ENCODE measurements at regions not wholly inside any gene's neighbourhood (a gene's known extent, or its start where the extent isn't known, plus 50 kb on each side); places are given as distances from the start of the nearest gene placed in this dataset.

DNA sequence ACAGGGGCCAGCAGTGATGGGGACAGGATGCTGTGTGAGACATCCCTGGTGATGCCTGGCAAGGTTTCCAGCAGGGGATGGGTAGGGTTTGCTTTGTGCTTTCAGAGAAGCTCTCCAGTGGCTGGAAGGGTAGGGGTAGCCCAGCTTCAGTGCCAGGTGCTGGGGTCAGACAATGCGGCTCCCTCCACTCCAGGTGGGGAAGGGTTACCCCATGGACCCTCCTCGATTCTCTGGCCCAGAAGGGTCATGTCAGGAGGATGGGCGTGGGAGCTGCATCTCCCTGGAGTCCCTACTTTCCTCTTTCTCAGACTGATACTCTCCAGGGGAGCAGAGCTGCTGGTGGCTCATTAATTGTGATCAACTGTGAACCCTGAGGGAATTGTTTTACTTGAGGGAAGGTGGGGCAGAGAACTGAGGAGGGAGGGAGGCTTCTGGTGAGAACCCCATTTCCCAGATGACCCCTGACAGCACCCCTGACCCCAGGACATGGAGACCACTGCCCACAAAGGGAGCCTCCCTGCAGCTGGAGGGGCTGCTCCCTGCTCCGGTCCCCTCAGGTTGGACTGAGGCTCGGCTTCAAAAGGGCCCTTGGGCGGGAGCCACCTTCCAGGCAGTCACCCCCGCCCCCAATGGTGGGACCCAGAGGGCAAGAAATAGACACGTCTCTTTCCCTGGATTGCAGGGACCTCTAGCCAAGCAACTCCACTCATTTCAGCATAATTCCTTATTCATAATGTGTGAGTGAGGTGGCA is 100.9 kb upstream of the BHLHE23 start:
- H3K36me3 ChIP-seq (ENCODE audit: control insufficient read depth in 4 of 4, insufficient read depth in 3 of 4, low read depth in 1 of 4, low read length in 3 of 4) = no peaks in the 10 kb centered on the region
- DNase-seq (ENCODE audit: low spot score) = no peak
- peaks cover 0 to 4% (median 3%) of the 10 kb centered on the region in 4 donors for H3K9me3 ChIP-seq (ENCODE audit: control insufficient read depth in 4 of 4, low read length in 3 of 4)
- no peak overlapping the region for H3K4me3 ChIP-seq (ENCODE audit: low read depth in 1 of 3, low read length in 3 of 3)
- no peak overlapping the region for H3K27ac ChIP-seq (ENCODE audit: low read depth in 1 of 2, low read length in 2 of 2)
- WGBS = 67% methylated on average over 8 of the region's 8 CpGs
- H3K9ac ChIP-seq (ENCODE audit: low read depth in 1 of 2, low read length in 2 of 2) = no peak overlapping the region
- H3K27me3 ChIP-seq (ENCODE audit: control insufficient read depth in 4 of 4, insufficient read depth in 4 of 4, low read length in 3 of 4) = no peaks in the 10 kb centered on the region
- peaks cover 0 to 9% (median under 1%) of the 10 kb centered on the region in 4 donors for H3K4me1 ChIP-seq (ENCODE audit: control insufficient read depth in 4 of 4, insufficient read depth in 4 of 4, low read length in 3 of 4)
- TF ChIP-seq HNF4G (IDR thresholded peaks at IDR 0.05) = no peak
- no peak for TF ChIP-seq FOXA1 (IDR thresholded peaks at IDR 0.05)
- no peak for TF ChIP-seq EGR1 (IDR thresholded peaks at IDR 0.05; ENCODE audit: low read depth in 2 of 2)
- TF ChIP-seq, protein P1, sequence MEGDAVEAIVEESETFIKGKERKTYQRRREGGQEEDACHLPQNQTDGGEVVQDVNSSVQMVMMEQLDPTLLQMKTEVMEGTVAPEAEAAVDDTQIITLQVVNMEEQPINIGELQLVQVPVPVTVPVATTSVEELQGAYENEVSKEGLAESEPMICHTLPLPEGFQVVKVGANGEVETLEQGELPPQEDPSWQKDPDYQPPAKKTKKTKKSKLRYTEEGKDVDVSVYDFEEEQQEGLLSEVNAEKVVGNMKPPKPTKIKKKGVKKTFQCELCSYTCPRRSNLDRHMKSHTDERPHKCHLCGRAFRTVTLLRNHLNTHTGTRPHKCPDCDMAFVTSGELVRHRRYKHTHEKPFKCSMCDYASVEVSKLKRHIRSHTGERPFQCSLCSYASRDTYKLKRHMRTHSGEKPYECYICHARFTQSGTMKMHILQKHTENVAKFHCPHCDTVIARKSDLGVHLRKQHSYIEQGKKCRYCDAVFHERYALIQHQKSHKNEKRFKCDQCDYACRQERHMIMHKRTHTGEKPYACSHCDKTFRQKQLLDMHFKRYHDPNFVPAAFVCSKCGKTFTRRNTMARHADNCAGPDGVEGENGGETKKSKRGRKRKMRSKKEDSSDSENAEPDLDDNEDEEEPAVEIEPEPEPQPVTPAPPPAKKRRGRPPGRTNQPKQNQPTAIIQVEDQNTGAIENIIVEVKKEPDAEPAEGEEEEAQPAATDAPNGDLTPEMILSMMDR (IDR thresholded peaks at IDR 0.05; ENCODE audit: low read depth, low read length, missing input control) = no peak
- TF ChIP-seq FOXA2 (IDR thresholded peaks at IDR 0.05) = no peak
- no peak for TF ChIP-seq TAF1 (conservative IDR thresholded peaks at IDR 0.05)
- TF ChIP-seq, protein P2, sequence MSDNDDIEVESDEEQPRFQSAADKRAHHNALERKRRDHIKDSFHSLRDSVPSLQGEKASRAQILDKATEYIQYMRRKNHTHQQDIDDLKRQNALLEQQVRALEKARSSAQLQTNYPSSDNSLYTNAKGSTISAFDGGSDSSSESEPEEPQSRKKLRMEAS (IDR thresholded peaks at IDR 0.05) = no peak
- TF ChIP-seq SP1 (IDR thresholded peaks at IDR 0.05) = no peak
- TF ChIP-seq HNF4A (conservative IDR thresholded peaks at IDR 0.05) = no peak
- TF ChIP-seq, protein P3, sequence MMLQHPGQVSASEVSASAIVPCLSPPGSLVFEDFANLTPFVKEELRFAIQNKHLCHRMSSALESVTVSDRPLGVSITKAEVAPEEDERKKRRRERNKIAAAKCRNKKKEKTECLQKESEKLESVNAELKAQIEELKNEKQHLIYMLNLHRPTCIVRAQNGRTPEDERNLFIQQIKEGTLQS (IDR thresholded peaks at IDR 0.05) = no peak
- no peak for TF ChIP-seq NR2F2 (IDR thresholded peaks at IDR 0.05)

DNA sequence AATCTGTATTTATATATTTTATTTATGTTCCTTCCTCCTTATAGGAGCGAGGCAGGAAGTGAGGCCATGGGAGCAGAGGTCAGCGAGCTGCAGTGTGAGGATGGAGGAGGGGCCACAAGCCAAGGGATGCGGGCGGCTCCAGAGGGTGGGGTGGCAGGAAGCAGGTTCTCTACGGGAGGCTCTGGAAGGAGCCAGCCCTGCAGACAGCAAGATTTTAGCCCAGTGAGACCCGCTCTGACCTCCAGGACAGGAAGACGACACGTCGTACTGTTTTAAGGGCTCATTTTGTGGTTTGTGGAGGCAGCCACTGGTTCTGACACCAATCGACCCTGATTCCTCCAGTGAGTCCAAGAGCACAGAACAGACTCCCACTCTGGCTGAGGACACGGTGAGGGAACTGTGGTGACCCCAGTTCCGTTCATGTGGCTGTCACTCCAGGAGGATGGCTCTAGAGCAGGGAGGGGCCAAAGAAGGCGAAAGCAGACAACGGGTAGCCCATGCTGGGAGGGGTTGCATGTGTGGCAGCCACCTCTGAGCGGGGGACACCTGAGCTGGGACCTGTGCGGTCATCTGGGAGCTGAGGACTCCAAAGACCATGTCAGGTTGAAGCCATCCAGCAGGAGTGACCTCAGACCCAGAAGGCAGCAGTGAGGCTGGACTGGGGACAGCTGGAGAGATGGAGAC is 100.1 kb upstream of the BHLHE23 start:
- no peak overlapping the region for H3K27ac ChIP-seq (ENCODE audit: low read depth in 1 of 2, low read length in 2 of 2)
- 78% methylated on average over 16 of the region's 16 CpGs for WGBS
- H3K36me3 ChIP-seq (ENCODE audit: control insufficient read depth in 4 of 4, insufficient read depth in 3 of 4, low read depth in 1 of 4, low read length in 3 of 4) = no peaks in the 10 kb centered on the region
- H3K4me1 ChIP-seq (ENCODE audit: control insufficient read depth in 4 of 4, insufficient read depth in 4 of 4, low read length in 3 of 4) = peaks cover 0 to 16% (median 6%) of the 10 kb centered on the region in 4 donors
- TF ChIP-seq RXRA (IDR thresholded peaks at IDR 0.05) (no peak), NR2F2 (IDR thresholded peaks at IDR 0.05) (no peak), HNF4G (IDR thresholded peaks at IDR 0.05) (no peak)
- TF ChIP-seq, protein P4, sequence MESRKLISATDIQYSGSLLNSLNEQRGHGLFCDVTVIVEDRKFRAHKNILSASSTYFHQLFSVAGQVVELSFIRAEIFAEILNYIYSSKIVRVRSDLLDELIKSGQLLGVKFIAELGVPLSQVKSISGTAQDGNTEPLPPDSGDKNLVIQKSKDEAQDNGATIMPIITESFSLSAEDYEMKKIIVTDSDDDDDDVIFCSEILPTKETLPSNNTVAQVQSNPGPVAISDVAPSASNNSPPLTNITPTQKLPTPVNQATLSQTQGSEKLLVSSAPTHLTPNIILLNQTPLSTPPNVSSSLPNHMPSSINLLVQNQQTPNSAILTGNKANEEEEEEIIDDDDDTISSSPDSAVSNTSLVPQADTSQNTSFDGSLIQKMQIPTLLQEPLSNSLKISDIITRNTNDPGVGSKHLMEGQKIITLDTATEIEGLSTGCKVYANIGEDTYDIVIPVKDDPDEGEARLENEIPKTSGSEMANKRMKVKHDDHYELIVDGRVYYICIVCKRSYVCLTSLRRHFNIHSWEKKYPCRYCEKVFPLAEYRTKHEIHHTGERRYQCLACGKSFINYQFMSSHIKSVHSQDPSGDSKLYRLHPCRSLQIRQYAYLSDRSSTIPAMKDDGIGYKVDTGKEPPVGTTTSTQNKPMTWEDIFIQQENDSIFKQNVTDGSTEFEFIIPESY (IDR thresholded peaks at IDR 0.05) = no peak
- H3K9ac ChIP-seq (ENCODE audit: low read depth in 1 of 2, low read length in 2 of 2) = no peak overlapping the region
- no peaks in the 10 kb centered on the region for H3K27me3 ChIP-seq (ENCODE audit: control insufficient read depth in 4 of 4, insufficient read depth in 4 of 4, low read length in 3 of 4)
- no peak overlapping the region for H3K4me3 ChIP-seq (ENCODE audit: low read depth in 1 of 3, low read length in 3 of 3)
- peaks cover 0 to 4% (median 2%) of the 10 kb centered on the region in 4 donors for H3K9me3 ChIP-seq (ENCODE audit: control insufficient read depth in 4 of 4, low read length in 3 of 4)
- DNase-seq (ENCODE audit: low spot score) = no peak
